Transverse colon (tissue), 4 donors: ENCODE measurements at regions not wholly inside any gene's neighbourhood (a gene's known extent, or its start where the extent isn't known, plus 50 kb on each side); places are given as distances from the start of the nearest gene placed in this dataset.

ENCODE experiments used
- DNase-seq: peaks from one replicate; pipeline ENCODE4 v3.0.0-alpha.2; 2019
- H3K27ac ChIP-seq, 4 donors: fragments of 200-600 bp; sonication (generic); 2 replicates each; pipeline ENCODE4 v1.5.1; 2016 to 2018; ENCODE audit warnings: inconsistent platforms in 4 of 4
- H3K27me3 ChIP-seq: fragments of 200-600 bp; sonication (generic); 2 replicates; pipeline ENCODE4 v1.5.1; 2017; ENCODE audit warnings: inconsistent platforms
- H3K36me3 ChIP-seq, 4 donors: fragments of 200-600 bp; sonication (generic); 2 replicates each; pipeline ENCODE4 v1.5.1; 2017 to 2019; ENCODE audit warnings: inconsistent platforms in 4 of 4
- H3K4me1 ChIP-seq, 4 donors: fragments of 200-600 bp; sonication (generic); 2 replicates each; pipeline ENCODE4 v1.5.1; 2017 to 2020; ENCODE audit warnings: inconsistent platforms in 4 of 4
- H3K4me3 ChIP-seq, 4 donors: fragments of 200-600 bp; sonication (generic); 1 replicate in 1 of 4; 2 replicates in 3 of 4; pipeline versions ENCODE4 v1.5.1 to v1.6.1; 2017 to 2019; ENCODE audit warnings: inconsistent platforms in 4 of 4
- H3K9me3 ChIP-seq, 2 donors: fragments of 200-600 bp; sonication (generic); 2 replicates each; pipeline ENCODE4 v1.5.1; 2017 to 2019; ENCODE audit warnings: inconsistent platforms in 2 of 2
- CTCF ChIP-seq, 5 experiments: fragments of 200-600 bp in 3 of 5; fragments of 450-650 bp in 2 of 5; sonication (generic) in 3 of 5; IDR thresholded peaks; 1 replicate in 2 of 5; 2 replicates in 3 of 5; pipeline ENCODE4 v1.5.1; 2016 to 2017; ENCODE audit warnings: antibody characterized with exemption in 5 of 5, inconsistent platforms in 3 of 5, mild to moderate bottlenecking in 2 of 5, moderate library complexity in 1 of 5
- EP300 ChIP-seq: sonication (generic); formaldehyde crosslinking; IDR thresholded peaks from one replicate; pipeline ENCODE4 v1.6.1; 2017; ENCODE audit warnings: antibody characterized with exemption, low read depth
- POLR2A ChIP-seq: fragments of 450-650 bp; IDR thresholded peaks from one replicate; pipeline ENCODE4 v1.6.1; 2016; ENCODE audit warnings: antibody characterized with exemption, mild to moderate bottlenecking, moderate library complexity
- POLR2AphosphoS5 ChIP-seq, 3 donors: sonication (generic); formaldehyde crosslinking; IDR thresholded peaks; one replicate each; pipeline ENCODE4 v1.6.1; 2016; ENCODE audit warnings: antibody characterized with exemption in 3 of 3
- WGBS, 2 donors: methylation state at CpG; one replicate each; pipeline ENCODE4 v1.1.5; 2018; ENCODE audit warnings: low coverage in 1 of 2; 5-methylcytosine and 5-hydroxymethylcytosine counted together
- in situ Hi-C, 4 donors: fragments of 200-750 bp; cut with MboI; loops; one replicate each; pipeline versions ENCODE4 v1.15.0 to v1.15.1; 2017; ENCODE audit warnings: low sequenced_read_pairs in 3 of 4, low pct_ligation_motif_present in 1 of 4, low pct_unique_long_range_greater_than_20kb in 1 of 4
- intact Hi-C: fragments of 100-400 bp; cut with DNase I; formaldehyde crosslinking; loops from one replicate; pipeline ENCODE4 v1.15.1; 2023; ENCODE audit warnings: low total_unique reads

- DNase-seq, result no peak
- Histone ChIP-seq H3K9me3 (no peaks in the 10 kb centered on the region), H3K27ac (no peak overlapping the region), H3K4me1 (no peaks in the 10 kb centered on the region), H3K36me3 (no peaks in the 10 kb centered on the region), H3K27me3 (no peaks in the 10 kb centered on the region), H3K4me3 (no peak overlapping the region)
- TF ChIP-seq EP300 (no peak), POLR2A (no peak), POLR2AphosphoS5 (IDR thresholded peaks at IDR 0.05) (no peak), CTCF (IDR thresholded peaks at IDR 0.05) (no peak)
- intact Hi-C loops (no loop called here), in situ Hi-C loops (no loop called here)
- WGBS, 2 donors, result 83% methylated on average over 13 of the region's 13 CpGs; no CpG with 5 or more reads in 1 of the 2 donors
These were observed 633.7 kb downstream of the BRD1 start for GRCh38 chr22:49193901-49194465.

- DNase-seq, result no peak
These were observed 634.3 kb downstream of the BRD1 start for GRCh38 chr22:49193348-49193747.

GRCh38 chr22:49192857-49193250 is 634.8 kb downstream of the BRD1 start:
- Histone ChIP-seq H3K27ac (no peak overlapping the region), H3K36me3 (no peaks in the 10 kb centered on the region), H3K27me3 (no peaks in the 10 kb centered on the region), H3K4me3 (no peak overlapping the region), H3K4me1 (no peaks in the 10 kb centered on the region), H3K9me3 (no peaks in the 10 kb centered on the region)
- no peak for TF ChIP-seq EP300
- TF ChIP-seq POLR2AphosphoS5 (IDR thresholded peaks at IDR 0.05), result no peak
- no peak for TF ChIP-seq POLR2A
- no peak for TF ChIP-seq CTCF (IDR thresholded peaks at IDR 0.05)
- in situ Hi-C loops, result no loop called here
- intact Hi-C loops, result no loop called here
- DNase-seq, result no peak
- 71% methylated on average over 8 of the region's 8 CpGs; no CpG with 5 or more reads in 1 of the 2 donors for WGBS, 2 donors

More at GRCh38 chr22:49193348-49193747, 634.3 kb downstream of the BRD1 start:
- Histone ChIP-seq H3K27me3 (no peaks in the 10 kb centered on the region), H3K4me3 (no peak overlapping the region), H3K27ac (no peak overlapping the region), H3K9me3 (no peaks in the 10 kb centered on the region), H3K4me1 (no peaks in the 10 kb centered on the region), H3K36me3 (no peaks in the 10 kb centered on the region)
- no peak for TF ChIP-seq POLR2AphosphoS5 (IDR thresholded peaks at IDR 0.05)
- TF ChIP-seq EP300, result no peak
- TF ChIP-seq POLR2A, result no peak
- no peak for TF ChIP-seq CTCF (IDR thresholded peaks at IDR 0.05)
- WGBS, 2 donors, result 89 to 100% methylated on average over 1 to 13 of the region's 14 CpGs
- in situ Hi-C loops, result no loop called here
- intact Hi-C loops, result no loop called here

GRCh38 chr22:49192180-49192856 is 635.4 kb downstream of the BRD1 start:
- H3K27me3 ChIP-seq, result no peaks in the 10 kb centered on the region
- TF ChIP-seq POLR2A, result no peak
- no peak for TF ChIP-seq CTCF (IDR thresholded peaks at IDR 0.05)
- TF ChIP-seq EP300, result no peak
- no peak for TF ChIP-seq POLR2AphosphoS5 (IDR thresholded peaks at IDR 0.05)
- intact Hi-C loops, result no loop called here
- H3K27ac ChIP-seq, result no peak overlapping the region
- H3K4me1 ChIP-seq, result no peaks in the 10 kb centered on the region
- no peaks in the 10 kb centered on the region for H3K36me3 ChIP-seq
- DNase-seq, result no peak
- 70% methylated on average over 4 to 21 of the region's 25 CpGs for WGBS, 2 donors
- H3K4me3 ChIP-seq, result no peak overlapping the region
- no peaks in the 10 kb centered on the region for H3K9me3 ChIP-seq
- in situ Hi-C loops, result no loop called here
